Dermis microvascular lymphatic vessel endothelial cell (primary cell): ENCODE measurements at regions not wholly inside any gene's neighbourhood (a gene's known extent, or its start where the extent isn't known, plus 50 kb on each side); places are given as distances from the start of the nearest gene placed in this dataset.

Experiments used
- DNase-seq, 2 donors: peaks; one replicate each; pipeline versions ENCODE4 v3.0.0 to v3.0.0-alpha.2; 2010; ENCODE audit warnings: low read depth in 2 of 2

GRCh38 chrX:16444353-16444752 lies 205.6 kb upstream of the S100G start:
- DNase-seq, result no peak

DNA sequence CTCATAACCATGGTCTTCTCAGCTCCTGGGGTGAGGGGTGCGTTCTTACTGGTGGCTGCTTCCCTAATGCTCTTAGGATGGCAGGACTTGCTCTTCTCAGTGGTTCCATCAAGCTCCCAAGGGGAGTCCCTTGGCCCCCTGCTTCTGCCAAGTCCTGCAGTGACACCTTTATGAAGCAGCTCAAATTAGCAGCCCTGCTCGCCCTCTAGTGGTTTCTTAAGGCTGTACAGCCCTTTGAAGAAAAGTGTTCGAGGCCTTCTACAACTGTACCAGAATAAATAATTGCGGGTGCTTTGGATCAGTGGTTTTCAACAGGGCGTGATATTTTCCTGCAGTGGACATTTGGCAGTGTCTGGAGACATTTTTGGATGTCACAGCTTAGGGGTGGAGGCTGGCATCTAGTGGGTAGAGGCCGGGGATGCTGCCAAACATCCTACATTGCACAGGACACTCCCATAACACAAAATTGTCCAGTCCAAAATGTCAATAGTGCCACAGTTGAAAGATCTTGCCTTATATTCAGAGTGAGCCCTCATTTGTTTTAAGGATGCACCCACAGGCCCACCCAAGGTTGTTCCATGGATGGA lies 204.7 kb upstream of the S100G start:
- DNase-seq, result peak; percentile 21 to 34

DNA sequence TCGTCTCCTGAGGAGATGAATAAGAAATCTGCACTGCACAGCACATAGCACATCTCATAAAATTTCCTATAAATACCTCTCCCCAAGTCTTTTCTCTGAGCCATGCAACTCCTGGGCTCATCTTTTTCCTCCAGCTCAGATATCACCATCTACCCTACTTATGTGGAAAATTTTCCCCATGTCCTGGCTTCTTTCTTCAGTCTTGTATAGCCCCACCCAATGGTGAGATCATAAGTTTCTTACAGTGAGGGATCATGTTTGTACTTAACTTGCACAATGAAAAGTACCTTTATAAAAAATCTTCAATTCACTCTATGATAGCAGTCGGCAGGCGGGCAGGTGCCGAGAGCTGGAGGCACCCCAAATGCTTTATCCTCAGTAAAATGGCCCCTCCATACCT lies 198.6 kb upstream of the S100G start:
- DNase-seq, result no peak

DNA sequence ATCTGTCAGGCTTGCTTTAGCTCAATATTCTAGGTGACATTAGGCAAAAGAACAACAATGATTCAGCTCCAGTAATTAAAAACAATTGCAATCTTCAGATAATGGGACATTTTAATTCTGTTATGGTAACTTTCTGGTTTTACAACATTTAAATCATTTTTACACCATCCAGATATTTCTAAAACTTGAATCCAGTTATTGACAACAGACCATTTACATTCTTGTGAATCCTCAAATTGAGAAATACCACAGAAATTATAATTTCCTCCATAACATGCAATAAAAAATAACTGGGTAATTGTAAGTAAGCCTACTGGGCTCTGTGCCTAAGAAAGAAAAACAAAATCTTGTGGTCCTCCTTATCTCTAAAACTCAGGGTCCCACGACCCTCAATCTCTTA lies 195.0 kb upstream of the S100G start:
- no peak for DNase-seq

- DNase-seq, result no peak
These were observed 192.7 kb upstream of the S100G start for GRCh38 chrX:16457239-16457638.

GRCh38 chrX:16458208-16458607 lies 191.8 kb upstream of the S100G start:
- DNase-seq, result no peak

DNA sequence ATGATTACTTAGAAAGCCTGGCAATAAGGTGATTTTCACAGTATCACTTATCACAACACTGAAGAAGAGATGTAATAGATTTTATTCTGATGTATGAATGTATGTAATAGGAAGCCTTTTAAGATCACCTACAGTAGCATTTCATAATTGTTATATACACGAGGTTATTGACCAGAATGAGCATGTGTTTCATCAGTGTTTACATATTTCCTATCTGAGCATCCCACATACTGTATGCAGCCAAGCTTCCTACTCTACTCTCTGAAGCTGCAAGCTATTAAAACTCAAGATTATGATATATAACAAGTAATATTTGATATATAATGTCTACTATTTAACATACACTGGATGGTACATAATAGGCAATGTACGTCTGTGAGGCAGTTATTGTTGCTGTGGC lies 190.9 kb upstream of the S100G start:
- no peak for DNase-seq

- no peak for DNase-seq
These were observed 188.0 kb upstream of the S100G start for GRCh38 chrX:16461968-16462367.

DNA sequence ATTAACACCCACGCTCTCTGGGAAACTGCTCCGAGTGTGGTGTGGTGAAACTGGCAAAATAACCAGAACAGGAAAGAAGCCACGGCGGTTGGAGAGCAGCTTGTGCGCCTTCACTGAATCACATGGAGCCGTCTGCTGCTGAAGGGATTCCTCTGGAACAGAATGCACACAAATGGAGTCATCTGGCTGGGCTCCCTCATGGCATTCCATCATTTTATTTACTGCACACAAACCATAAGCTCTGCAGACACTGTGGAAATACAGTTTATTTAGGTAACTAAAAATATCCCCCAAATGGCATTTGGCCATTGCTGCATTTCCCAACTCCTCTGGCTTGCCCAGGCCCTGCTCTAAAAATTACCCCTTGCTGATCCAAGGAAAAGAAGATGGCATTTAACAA lies 187.0 kb upstream of the S100G start:
- no peak for DNase-seq

GRCh38 chrX:16464369-16464768 lies 185.6 kb upstream of the S100G start:
- no peak for DNase-seq

- no peak for DNase-seq
These were observed 184.7 kb upstream of the S100G start for GRCh38 chrX:16465081-16465876.

- peak in 1 of 2 donors; percentile 5 for DNase-seq
These were observed 183.1 kb upstream of the S100G start for GRCh38 chrX:16466640-16467432.

GRCh38 chrX:16469870-16470269 lies 180.1 kb upstream of the S100G start:
- DNase-seq, result no peak

GRCh38 chrX:16472345-16472744 lies 177.6 kb upstream of the S100G start:
- no peak for DNase-seq

DNA sequence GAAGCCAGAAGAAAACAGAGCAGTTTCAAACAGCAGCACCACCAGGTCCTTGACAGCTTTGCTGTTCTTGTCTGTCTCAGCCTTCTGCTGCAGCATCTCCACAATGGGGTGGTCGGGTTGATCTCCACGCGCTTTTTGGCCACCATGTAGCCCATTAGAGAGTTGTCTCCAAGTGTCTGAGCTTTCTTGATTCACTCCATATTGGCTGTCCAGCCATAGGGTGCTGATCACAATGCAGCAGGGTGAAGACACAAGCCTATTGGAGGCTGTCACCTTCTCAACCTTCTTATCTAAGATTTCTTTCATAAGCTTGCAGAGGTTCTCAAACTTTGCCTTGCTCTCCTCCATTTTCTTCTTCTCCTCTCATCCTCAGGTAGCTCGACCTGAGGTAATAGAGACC lies 175.4 kb upstream of the S100G start:
- no peak for DNase-seq

- no peak for DNase-seq
These were observed 173.9 kb upstream of the S100G start for GRCh38 chrX:16476009-16476408.

- no peak for DNase-seq
These were observed 173.3 kb upstream of the S100G start for GRCh38 chrX:16476692-16477091.

GRCh38 chrX:16479206-16479869 lies 170.6 kb upstream of the S100G start:
- DNase-seq, result peak in 1 of 2 donors; percentile 56

GRCh38 chrX:16480049-16480448 lies 169.9 kb upstream of the S100G start:
- DNase-seq, result no peak

DNA sequence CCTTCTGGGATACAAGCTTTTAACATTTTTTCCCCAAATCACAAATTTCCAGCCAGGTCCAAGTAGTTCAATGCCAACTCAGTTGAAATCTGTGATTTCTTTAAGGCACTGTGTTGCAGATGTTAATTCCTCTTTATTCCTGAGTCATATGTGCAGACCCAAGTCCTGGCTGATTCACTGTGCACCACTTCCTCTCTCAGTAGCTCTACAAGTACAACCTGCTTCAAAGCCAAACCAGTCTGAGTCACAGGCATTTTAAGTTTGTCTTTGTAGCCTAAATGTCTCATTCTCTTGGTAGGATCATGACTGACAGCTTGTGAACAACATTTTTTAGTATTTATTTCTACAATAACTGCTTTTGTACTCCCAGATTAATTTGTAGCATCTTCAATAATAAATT lies 165.6 kb upstream of the S100G start:
- peak in 1 of 2 donors; percentile 88 for DNase-seq

DNA sequence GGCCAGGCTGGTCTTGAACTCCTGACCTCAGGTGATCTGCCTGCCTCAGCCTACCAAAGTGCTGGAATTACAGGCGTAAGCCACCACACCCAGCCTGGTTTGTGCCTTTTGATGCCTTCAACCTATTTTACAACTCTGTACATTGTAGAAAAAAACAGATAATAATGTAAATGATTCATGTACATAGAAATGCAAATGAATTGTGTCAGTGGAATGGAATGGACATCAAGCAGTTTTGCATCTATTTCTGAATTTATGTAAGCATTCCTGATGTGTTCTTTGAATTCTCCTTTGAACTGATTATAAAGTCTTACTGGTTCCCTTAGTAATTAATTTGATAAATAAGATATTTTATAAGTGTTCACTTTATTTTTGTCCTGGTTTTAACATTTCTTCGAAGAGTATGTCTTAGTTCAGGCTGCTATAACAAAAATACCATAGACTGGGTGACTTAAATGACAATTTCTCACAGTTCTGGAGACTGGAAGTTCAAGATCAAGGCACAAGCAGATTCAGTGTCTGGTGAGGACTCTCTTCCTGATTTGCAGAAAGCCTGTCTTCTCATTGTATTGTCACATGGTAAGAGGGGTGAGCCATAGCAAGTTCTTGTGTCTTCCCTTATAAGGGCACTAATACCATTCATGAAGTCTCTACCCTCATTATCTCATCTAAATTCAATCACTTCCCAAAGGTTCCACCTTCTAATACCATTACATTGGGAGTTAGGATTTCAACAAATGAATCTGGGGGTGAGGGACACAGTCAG lies 162.2 kb upstream of the S100G start:
- DNase-seq, result no peak
